Lower leg skin (tissue), 4 donors: ENCODE measurements at regions not wholly inside any gene's neighbourhood (a gene's known extent, or its start where the extent isn't known, plus 50 kb on each side); places are given as distances from the start of the nearest gene placed in this dataset.

ENCODE experiments used
- DNase-seq, 2 donors: peaks; one replicate each; pipeline ENCODE4 v3.0.0-alpha.2; 2019; ENCODE audit warnings: low spot score in 2 of 2
- H3K4me3 ChIP-seq: fragments of 200-600 bp; sonication (generic); 2 replicates; pipeline ENCODE4 v1.5.1; 2017; ENCODE audit warnings: mild to moderate bottlenecking, low read depth; ENCODE audit not compliant: poor library complexity, severe bottlenecking
- CTCF ChIP-seq, 3 donors: fragments of 450-650 bp; IDR thresholded peaks; one replicate each; pipeline ENCODE4 v1.5.1; 2016; ENCODE audit warnings: antibody characterized with exemption in 3 of 3, mild to moderate bottlenecking in 3 of 3, moderate library complexity in 2 of 3
- POLR2A ChIP-seq, 2 donors: fragments of 450-650 bp; IDR thresholded peaks; one replicate each; pipeline ENCODE4 v1.6.1; 2016 to 2017; ENCODE audit warnings: antibody characterized with exemption in 2 of 2, mild to moderate bottlenecking in 1 of 2, moderate library complexity in 1 of 2
- WGBS, 2 donors: methylation state at CpG; one replicate each; pipeline ENCODE4 v1.1.5; 2018; 5-methylcytosine and 5-hydroxymethylcytosine counted together
- intact Hi-C: fragments of 100-400 bp; cut with DNase I; formaldehyde crosslinking; loops from one replicate; pipeline ENCODE4 v1.15.0; 2023; ENCODE audit warnings: low total_unique reads

GRCh38 chr9:107404736-107405135 lies 84.8 kb downstream of the KLF4 start:
- H3K4me3 ChIP-seq, result no peak overlapping the region
- 87 to 89% methylated on average over 8 of the region's 8 CpGs for WGBS, 2 donors
- intact Hi-C loops, result loop anchor here (10.0 kb wide), 1 partner anchor 240 kb away; no protein-coding TSS in a partner anchor
- no peak for DNase-seq
- TF ChIP-seq POLR2A (IDR thresholded peaks at IDR 0.05), result no peak
- TF ChIP-seq CTCF (IDR thresholded peaks at IDR 0.05), result no peak

GRCh38 chr9:107404161-107404560 lies 85.4 kb downstream of the KLF4 start:
- intact Hi-C loops, result loop anchor here (10.0 kb wide), 1 partner anchor 241 kb away; no protein-coding TSS in a partner anchor
- no peak overlapping the region for H3K4me3 ChIP-seq
- no peak for DNase-seq
- TF ChIP-seq CTCF (IDR thresholded peaks at IDR 0.05) (no peak), POLR2A (IDR thresholded peaks at IDR 0.05) (no peak)
- WGBS, 2 donors, result 48 to 60% methylated on average over 2 of the region's 2 CpGs

- TF ChIP-seq CTCF (IDR thresholded peaks at IDR 0.05), result no peak
- TF ChIP-seq POLR2A (IDR thresholded peaks at IDR 0.05), result no peak
- intact Hi-C loops, result no loop called here
- H3K4me3 ChIP-seq, result no peak overlapping the region
- 44 to 48% methylated on average over 12 of the region's 12 CpGs for WGBS, 2 donors
- DNase-seq, result peak; percentile 54 to 58
These were observed 92.2 kb downstream of the KLF4 start for GRCh38 chr9:107397076-107398044.

- no peak overlapping the region for H3K4me3 ChIP-seq
- 59 to 67% methylated on average over 5 of the region's 5 CpGs for WGBS, 2 donors
- no peak for DNase-seq
- intact Hi-C loops, result no loop called here
- TF ChIP-seq POLR2A (IDR thresholded peaks at IDR 0.05), result no peak
- no peak for TF ChIP-seq CTCF (IDR thresholded peaks at IDR 0.05)
These were observed 95.3 kb downstream of the KLF4 start for GRCh38 chr9:107394264-107394663.

- 37 to 39% methylated on average over 4 of the region's 4 CpGs for WGBS, 2 donors
- no peak for DNase-seq
- TF ChIP-seq CTCF (IDR thresholded peaks at IDR 0.05) (no peak), POLR2A (IDR thresholded peaks at IDR 0.05) (no peak)
- H3K4me3 ChIP-seq, result no peak overlapping the region
- intact Hi-C loops, result no loop called here
These were observed 98.8 kb downstream of the KLF4 start for GRCh38 chr9:107390778-107391177.
